Testis (tissue), 2 donors: ENCODE measurements at regions not wholly inside any gene's neighbourhood (a gene's known extent, or its start where the extent isn't known, plus 50 kb on each side); places are given as distances from the start of the nearest gene placed in this dataset.

Experiments used
- POLR2A ChIP-seq: fragments of 450-650 bp; IDR thresholded peaks from one replicate; pipeline ENCODE4 v1.6.1; 2017; ENCODE audit warnings: antibody characterized with exemption, mild to moderate bottlenecking, moderate library complexity
- TF ChIP-seq, protein P1 (sequence below), 3 experiments: fragments of 450-650 bp in 2 of 3; fragments of 200-600 bp in 1 of 3; sonication (generic) in 1 of 3; IDR thresholded peaks; one replicate each; pipeline ENCODE4 v1.5.1; 2016 to 2019; ENCODE audit warnings: antibody characterized with exemption in 3 of 3, mild to moderate bottlenecking in 2 of 3, moderate library complexity in 1 of 3

DNA sequence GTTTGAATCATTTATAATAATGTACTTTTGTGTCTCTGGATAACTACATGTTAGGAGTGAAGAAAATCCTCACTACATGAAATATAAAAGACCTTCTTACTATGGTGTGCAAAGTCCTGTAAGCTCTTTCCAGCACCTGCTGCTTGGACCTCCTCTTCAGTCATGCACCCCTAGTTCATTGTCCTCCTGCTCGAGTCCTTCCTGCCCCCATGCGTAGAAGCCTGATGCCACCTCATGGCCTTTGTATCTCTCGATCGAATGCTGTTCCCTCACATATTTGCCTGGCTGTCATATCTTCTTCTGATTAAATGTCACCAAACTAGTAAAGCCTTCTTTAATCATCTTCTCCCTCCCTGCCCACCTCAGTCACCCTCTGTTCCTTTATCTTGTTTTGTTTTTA lies 49.9 kb upstream of the SUCLG2 start:
- TF ChIP-seq, protein P1, sequence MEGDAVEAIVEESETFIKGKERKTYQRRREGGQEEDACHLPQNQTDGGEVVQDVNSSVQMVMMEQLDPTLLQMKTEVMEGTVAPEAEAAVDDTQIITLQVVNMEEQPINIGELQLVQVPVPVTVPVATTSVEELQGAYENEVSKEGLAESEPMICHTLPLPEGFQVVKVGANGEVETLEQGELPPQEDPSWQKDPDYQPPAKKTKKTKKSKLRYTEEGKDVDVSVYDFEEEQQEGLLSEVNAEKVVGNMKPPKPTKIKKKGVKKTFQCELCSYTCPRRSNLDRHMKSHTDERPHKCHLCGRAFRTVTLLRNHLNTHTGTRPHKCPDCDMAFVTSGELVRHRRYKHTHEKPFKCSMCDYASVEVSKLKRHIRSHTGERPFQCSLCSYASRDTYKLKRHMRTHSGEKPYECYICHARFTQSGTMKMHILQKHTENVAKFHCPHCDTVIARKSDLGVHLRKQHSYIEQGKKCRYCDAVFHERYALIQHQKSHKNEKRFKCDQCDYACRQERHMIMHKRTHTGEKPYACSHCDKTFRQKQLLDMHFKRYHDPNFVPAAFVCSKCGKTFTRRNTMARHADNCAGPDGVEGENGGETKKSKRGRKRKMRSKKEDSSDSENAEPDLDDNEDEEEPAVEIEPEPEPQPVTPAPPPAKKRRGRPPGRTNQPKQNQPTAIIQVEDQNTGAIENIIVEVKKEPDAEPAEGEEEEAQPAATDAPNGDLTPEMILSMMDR (IDR thresholded peaks at IDR 0.05) = no peak
- no peak for TF ChIP-seq POLR2A
